Activated CD4-positive, alpha-beta T cell treated with anti-CD3 and anti-CD28 coated beads, Interleukin-2, Interleukin-6, amounts not matched to agents 100 ng/mL and 50 ng/mL, durations not matched to agents 16 hours and 8 hours (primary cell): ENCODE measurements at regions not wholly inside any gene's neighbourhood (a gene's known extent, or its start where the extent isn't known, plus 50 kb on each side); places are given as distances from the start of the nearest gene placed in this dataset.

ENCODE experiments used
- DNase-seq: peaks from one replicate; pipeline ENCODE4 v3.0.0-alpha.2; 2020

GRCh38 chr5:63719147-63719546 lies 243.1 kb downstream of the HTR1A start:
- DNase-seq: no peak

- DNase-seq: no peak
Measured at GRCh38 chr5:63700241-63700640, 262.0 kb downstream of the HTR1A start.

GRCh38 chr5:63697811-63698210 lies 264.4 kb downstream of the HTR1A start:
- no peak for DNase-seq

GRCh38 chr5:63690546-63690945 lies 271.7 kb downstream of the HTR1A start:
- no peak for DNase-seq

- DNase-seq: no peak
Measured at GRCh38 chr5:63687854-63688516, 274.3 kb downstream of the HTR1A start.

- DNase-seq: no peak
Measured at GRCh38 chr5:63686938-63687337, 275.3 kb downstream of the HTR1A start.

GRCh38 chr5:63686181-63686580 lies 276.1 kb downstream of the HTR1A start:
- DNase-seq: no peak

GRCh38 chr5:63685454-63685853 lies 276.8 kb downstream of the HTR1A start:
- no peak for DNase-seq

GRCh38 chr5:63674881-63675280 lies 287.4 kb downstream of the HTR1A start:
- no peak for DNase-seq

- no peak for DNase-seq
Measured at GRCh38 chr5:63655043-63655442, 307.2 kb downstream of the HTR1A start.

GRCh38 chr5:63650581-63650980 lies 311.7 kb downstream of the HTR1A start:
- no peak for DNase-seq

GRCh38 chr5:63648376-63648775 lies 313.9 kb downstream of the HTR1A start:
- DNase-seq: no peak

- no peak for DNase-seq
Measured at GRCh38 chr5:63629951-63630630, 332.2 kb downstream of the HTR1A start.

- DNase-seq: no peak
Measured at GRCh38 chr5:63613442-63613841, 348.8 kb downstream of the HTR1A start.

- no peak for DNase-seq
Measured at GRCh38 chr5:63603996-63604395, 358.2 kb downstream of the HTR1A start.

- no peak for DNase-seq
Measured at GRCh38 chr5:63602971-63603370, 359.3 kb downstream of the HTR1A start.

- no peak for DNase-seq
Measured at GRCh38 chr5:63596254-63596653, 366.0 kb downstream of the HTR1A start.

GRCh38 chr5:63573380-63573779 lies 388.9 kb downstream of the HTR1A start:
- DNase-seq: no peak

- DNase-seq: no peak
Measured at GRCh38 chr5:63572740-63573139, 389.5 kb downstream of the HTR1A start.

- DNase-seq: no peak
Measured at GRCh38 chr5:63570752-63571151, 391.5 kb downstream of the HTR1A start.

- DNase-seq: no peak
Measured at GRCh38 chr5:63564789-63565188, 397.5 kb downstream of the HTR1A start.

GRCh38 chr5:63563008-63563917 lies 399.0 kb downstream of the HTR1A start:
- DNase-seq: no peak

- DNase-seq: no peak
Measured at GRCh38 chr5:63555874-63556273, 406.4 kb downstream of the HTR1A start.

- DNase-seq: no peak
Measured at GRCh38 chr5:63554191-63554590, 408.1 kb downstream of the HTR1A start.
